GM18511 (cell line): ENCODE measurements at regions not wholly inside any gene's neighbourhood (a gene's known extent, or its start where the extent isn't known, plus 50 kb on each side); places are given as distances from the start of the nearest gene placed in this dataset.

Source experiments
- ATAC-seq: cut with Tn5 transposase; IDR thresholded peaks from one replicate; pipeline ENCODE4 v1.9.1; 2021; ENCODE audit warnings: mild to moderate bottlenecking, moderate library complexity; ENCODE audit not compliant: unreplicated experiment

DNA sequence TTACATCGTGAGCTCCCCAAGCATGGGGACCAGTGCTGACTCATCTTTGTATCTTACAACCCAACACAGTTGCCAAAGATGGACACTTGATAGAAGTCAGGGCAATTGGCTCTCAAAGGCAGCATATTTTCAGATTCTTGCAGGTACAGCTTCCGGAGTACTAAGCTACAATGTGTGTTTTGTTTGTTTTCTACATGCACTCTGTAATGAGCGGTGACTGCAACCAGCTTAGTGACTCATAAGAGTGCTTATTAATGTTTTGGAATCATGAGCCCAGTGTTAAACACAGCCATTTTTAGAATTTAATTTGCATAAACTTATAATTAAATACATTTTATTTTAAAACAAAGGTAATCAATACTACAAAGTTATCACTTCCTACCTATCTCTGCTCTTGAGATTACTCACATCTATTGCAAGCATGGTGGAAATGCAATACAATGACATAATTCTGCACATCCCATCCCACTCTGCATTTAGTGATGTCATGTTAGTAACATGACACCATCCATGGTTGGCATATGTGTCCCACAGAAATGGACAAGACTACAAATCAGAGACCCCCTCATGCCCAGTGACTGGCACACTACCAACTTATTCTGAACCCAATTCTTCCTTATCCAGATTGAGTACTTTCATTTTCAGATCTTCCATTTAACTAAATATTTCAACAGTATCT, 399.8 kb upstream of the ST6GAL2 start:
- no peak for ATAC-seq

DNA sequence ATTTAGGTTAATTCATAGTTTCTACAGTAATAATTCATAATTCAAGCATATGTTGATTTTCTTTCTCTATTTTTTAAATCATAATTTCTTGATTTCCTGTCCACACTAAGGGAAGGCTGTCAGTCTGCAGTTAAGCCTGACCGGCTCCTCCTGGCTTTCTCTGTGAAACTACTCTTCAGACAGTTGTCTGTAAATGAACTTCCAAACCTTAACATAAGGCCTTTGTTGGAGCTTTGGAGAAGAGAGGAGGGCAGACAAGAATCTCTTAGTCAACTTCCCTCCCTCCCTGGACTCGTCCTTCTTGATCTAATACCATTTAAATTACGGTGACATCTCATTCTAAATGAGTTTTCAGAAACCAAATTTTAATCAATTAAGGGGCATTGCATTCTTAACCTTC, 404.1 kb upstream of the ST6GAL2 start:
- ATAC-seq, result no peak

DNA sequence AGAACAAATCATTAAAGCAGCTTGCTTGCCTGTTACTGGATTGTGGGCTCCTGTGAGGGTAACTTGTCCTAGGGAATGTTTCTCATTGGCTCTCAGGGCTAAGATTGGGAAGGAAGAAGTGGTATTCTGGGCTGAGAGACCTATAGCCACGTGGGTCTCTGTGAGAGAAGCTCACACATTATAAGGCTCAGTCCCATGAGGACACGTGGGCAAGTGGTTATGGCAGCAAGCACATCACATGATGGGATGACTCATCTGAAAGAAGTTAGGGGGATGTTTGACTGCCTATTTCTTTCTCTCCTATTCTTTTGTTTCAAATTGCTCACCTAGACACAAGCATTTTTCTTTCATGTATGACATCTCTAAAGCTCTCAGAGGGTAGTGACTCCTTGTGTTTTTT, 418.0 kb upstream of the ST6GAL2 start:
- no peak for ATAC-seq

DNA sequence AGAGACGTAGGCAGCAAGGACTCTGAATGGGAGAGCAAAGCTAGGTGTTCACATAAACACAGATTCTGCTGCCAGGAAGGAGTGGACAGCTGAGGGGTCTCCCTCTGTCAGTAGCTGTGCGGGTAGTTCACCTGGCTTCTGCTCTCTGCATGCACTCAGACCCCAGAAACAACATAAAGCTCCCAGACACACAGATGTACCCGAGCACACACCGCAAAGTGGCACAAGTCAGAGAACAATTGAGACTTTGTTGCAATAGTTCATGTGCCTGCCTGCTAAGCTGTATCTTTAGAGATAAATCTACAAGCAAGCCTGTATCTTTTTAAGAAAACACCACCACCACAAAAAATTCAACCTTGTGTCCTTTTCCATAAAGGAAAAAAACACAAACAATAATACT, 420.0 kb upstream of the ST6GAL2 start:
- ATAC-seq, result no peak

DNA sequence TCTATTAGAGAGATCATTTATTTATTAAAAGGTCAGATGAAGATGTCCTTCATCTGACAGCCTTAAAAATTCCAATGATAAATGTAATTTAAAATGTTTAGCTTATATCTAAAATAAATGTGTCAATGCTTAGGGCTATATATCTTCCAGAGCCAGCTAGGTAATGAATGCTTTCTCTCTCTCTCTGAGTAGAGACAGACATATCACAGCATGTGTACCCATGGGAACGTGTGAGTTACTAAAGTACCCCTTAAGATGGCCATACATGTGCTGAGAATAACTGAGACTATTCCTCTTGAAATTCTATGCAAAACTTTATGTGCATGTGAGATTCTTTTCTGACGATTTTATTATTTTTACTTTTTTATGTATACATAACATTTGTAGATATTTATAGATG, 420.9 kb upstream of the ST6GAL2 start:
- no peak for ATAC-seq

DNA sequence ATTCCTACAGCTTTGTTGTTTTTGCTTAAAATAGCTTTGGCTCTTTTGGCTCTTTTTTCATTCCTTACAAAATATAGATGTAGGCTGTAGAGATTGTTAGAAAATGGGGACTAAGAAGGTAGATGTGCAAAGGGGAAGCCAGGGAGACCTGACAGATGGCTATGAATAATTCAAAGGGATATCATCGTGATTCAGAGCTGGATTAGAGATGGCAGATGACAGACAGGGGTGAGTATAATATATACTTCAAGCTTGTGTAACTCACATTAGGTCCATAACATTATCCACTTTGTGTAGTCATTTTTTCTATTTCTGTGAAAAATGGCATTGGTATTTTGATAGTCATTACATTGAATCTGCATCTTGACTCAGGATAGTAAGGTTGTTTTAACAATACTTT, 422.9 kb upstream of the ST6GAL2 start:
- ATAC-seq, result no peak

DNA sequence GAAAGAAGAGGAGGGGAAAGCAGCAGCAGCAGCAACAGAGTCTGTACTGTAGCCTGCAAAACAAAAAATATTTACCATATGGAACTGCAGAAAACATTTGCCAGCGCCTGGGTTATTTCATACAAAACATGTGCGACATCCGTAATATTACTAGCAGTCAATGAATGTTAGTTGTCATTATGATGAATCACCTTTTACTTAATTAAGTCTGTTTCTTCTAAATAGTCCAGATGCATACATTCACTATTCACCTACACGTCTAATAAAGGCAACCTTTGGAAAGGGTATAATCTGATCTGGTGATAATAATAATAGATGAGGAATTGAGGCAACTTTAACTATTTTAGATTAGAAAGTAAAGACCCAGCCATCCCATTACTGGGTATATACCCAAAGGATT, 426.3 kb upstream of the ST6GAL2 start:
- no peak for ATAC-seq

DNA sequence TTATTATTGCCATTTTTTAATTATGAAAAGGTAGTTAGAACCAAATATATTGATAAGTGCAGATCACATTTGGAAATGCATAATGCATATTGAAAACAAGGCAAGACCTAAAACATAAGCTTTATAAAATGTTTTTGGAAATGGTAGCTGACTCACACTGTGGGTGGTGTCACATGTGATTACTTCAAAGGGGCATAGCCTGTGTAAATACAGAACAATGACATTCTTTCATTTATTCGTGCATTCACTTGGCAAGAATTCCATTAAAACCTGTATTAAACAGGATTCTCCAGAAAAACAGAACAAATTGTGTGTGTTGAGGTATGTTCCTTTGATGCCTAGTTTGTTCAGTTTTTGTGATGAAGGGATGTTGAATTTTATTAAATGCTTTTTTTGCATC, 427.3 kb upstream of the ST6GAL2 start:
- ATAC-seq, result no peak

DNA sequence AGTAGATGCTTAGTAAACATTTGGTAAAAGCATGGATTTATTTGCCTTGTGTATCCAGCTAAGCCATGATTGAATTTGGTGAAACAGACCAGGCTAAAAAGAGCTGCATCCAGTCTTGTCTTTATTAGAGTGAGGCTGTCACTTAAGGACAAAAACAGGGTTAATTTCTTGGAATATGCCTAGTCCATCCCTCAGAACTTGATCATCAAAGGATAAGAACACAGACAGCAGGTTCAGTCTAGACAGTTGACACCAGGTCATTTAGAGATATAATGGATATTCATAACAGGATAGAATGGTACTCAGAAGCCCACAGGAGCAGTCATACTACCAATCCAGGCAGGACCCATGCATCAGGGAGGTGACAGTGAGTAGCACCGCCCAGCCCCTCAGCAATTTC, 434.9 kb upstream of the ST6GAL2 start:
- ATAC-seq, result no peak

DNA sequence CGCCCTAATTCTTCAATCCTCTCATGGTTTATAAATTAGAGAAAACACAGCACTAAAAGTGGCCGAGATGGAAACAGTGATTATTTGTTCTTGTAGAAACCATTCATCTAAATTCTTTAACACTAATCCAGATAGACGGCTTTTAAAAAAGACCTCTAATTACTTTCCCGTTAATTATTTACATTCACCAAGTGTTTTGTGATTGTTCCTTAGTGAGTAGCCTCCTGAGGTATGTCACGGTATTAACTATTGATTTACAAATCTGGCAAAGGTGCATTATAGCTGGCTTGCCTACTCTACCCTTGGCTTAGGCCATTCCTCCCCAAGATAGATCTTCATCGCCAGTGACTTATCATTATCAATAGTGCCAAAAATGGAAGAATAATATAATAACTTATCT, 436.4 kb upstream of the ST6GAL2 start:
- no peak for ATAC-seq

DNA sequence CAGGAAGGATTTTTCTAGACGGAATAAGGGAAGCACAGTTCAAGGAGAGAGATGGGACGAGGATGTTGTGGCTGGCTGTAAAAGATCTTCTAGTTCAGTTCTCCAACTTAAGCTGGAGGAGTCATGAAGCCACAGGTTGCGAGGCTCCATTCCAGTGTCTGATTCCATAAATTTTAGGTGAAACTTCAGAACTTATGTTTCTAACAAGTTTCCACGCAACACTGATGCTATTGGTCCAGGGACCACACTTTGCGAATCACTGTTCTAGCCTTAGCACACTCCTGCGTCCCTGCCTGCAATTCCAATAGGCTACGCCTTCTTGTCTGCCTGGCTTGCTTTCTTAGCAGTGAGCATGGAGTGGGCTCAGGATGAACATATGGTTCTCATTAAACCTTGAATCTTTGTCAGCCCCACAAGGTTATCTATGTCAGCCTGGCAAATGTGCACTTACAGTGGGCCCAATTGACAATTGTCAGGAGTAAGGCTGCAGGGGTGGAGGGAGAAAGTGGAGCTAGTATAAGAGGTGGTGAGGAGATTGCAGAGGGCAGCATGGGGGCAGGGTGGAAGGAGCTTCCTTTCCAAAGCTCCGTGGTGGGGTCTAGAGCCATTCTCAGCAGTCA, 438.1 kb upstream of the ST6GAL2 start:
- ATAC-seq, result no peak

DNA sequence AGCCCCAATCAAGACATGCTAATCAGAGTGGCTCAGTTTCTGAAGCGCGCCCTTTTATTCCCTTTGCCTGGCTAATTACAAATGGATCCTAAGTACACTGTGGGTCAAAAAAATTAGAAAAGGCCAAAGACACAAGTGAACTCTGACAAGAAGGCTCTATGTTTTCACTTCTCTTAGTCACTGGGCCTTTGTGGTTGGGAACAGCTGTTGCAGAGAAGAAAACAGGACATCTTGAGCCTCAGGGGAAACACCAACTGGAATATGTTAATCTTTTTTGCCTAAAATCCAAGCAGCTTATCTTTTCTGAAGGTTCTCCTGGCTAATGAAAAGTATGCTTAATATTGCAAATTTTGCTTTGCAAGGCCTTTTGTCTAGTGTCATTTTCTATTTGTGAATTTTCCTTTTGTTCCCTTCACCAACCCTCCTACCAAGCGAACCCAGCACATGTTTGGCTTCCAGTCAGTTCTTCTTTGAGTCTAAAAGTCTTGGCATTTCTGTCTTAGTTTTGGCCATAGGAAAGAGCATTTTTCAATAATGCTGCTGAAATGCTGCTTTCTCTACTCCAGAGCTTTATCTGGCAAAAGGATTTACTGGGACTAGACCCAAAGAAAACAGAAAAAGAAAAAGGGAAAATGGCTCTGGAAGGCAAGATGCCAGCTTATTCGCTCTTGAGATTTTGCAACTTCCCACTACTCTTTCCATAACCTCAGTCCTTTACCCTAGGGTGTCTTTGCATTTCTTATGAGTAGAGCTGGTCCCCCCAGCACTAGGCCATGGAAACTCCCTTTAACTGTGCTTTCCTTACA, 440.2 kb upstream of the ST6GAL2 start:
- ATAC-seq, result no peak

DNA sequence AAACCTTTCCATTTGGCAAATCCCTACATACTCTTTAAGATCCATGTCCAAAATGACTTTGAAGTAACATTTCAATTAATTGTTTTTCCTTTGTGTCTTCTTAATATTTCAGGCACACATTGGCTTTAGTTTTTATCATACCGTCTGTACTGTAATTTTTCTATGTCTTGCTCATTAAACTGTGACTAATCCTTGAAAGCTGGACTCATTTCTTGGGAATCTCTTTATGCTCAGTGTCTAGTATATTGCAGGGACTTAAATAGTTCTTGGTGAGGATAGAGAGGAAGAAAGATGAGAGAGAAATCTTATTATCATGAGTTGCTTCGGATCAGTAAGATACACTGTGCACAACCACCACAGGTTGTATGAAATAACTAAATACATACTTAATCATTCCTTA, 448.3 kb upstream of the ST6GAL2 start:
- no peak for ATAC-seq

DNA sequence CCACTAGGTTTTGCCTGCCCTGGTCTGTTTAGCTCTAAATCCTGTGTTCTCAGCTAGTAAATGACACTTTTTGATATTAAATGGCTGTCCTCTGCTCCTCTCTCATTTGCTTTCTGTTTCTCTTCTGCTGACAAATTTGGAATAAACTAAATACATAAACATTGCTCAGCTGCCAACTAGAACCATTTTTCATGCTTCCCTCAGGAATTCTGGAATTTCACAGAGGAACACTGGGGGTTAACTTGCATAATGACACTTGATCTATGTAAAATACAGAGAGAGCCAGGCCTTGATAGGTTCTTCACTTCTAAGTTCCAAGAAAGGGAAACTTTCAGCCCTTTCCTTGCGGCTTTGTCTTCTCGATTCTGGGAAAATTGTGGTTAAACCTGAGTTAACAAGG, 450.6 kb upstream of the ST6GAL2 start:
- no peak for ATAC-seq

DNA sequence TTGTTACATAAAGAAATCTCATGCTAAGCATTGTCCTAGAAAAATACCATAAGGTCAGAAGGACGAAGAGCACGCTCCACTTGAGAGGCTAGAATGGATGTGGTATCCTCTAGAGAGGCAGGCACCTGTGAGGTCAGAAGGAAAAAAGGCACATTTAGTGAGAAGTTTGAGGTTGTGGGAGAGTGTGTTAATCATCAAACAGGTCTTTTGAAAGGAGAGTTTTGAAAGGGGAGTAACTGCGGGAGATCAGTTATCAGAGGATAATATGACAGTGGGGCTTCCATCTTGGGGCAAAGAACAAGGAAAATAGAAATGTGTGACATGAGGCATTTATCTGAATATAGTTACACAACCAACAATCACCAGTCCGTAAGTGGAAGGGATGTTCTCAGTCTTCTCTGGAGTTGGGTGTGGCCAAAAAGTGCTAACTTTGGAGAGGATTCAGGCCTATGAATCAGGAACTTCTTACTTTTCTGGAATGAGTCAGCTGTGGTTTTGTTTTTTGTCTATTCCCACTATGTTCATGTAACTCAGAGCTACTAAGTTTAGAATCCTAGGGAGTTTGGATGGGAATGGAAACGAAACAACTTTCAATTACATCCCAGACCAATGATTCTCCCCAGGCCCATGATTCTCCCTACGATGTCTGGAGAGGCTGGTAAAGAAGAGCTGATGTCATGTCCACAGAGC, 451.4 kb upstream of the ST6GAL2 start:
- no peak for ATAC-seq

DNA sequence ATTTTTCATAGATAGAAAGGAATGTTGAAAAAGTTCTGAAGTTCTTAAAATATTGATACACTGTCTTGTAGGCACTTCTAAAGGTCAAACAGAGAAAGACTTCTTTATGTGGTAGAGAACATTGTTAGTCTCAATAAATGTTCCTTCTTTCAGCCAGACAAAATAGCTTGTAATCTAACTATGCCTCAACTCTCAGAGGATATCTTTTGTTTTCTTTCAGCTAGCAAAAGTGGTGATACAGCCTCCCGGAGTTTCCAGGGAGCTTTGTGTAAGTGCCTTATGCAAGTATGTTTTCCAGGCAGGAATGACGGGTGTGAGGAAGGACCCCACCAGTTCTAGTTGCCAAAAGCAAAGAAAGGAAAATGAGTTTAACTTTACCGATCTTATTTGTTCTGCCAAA, 452.1 kb upstream of the ST6GAL2 start:
- ATAC-seq, result no peak

DNA sequence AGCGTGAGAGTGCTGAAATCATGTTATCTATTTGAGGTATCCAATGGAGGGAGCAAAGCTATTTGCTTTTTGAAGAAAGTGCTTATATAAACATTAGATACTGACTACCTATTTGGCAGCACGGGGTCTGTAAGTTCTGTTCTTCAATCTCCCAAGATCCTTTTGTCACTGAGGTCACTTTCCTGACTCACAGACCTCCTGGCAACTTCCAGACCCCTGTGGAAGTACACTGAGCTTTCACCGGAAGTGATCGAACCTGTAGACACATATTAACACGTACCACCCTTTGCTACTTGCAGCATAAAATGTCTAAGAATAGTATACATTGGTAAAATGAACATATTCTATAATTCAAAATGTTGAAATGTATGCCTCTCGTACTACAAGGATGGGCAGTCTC, 452.6 kb upstream of the ST6GAL2 start:
- ATAC-seq, result no peak

DNA sequence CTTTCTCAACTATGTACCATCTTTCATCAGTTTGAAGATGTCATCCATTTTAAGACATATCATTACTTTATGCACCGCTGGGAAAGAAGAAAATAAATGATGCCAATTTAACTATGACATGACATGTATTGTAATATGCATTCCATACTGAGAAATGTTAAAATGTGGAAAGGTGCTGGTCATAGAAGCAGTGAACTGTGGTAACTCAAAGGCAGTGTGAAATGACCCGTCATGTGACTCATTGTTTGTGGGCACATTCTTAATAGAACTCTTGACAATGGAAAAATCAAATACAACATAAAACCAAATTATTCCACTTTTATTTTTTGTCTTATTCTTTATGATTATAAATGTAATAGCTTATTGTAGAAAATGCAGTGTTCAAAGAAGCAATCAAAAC, 455.0 kb upstream of the ST6GAL2 start:
- ATAC-seq, result no peak

DNA sequence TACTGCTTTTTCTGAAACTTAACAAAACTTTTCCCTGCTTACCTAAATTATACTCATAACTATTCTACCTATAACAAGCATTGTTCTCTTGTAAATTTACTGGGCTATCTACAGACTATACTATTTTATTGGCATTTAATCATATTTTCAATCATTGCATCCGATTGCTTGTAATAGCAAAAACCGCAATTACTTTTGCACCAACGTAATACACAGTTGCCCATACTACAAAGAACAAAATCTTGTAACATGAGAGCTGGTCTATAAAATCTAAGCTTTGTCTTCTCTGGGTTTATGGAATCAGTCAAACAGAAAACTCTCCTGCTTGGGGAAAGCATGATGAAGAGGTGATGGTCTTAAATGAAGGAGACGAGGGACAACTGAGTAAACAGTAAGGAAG, 463.4 kb upstream of the ST6GAL2 start:
- ATAC-seq, result no peak

DNA sequence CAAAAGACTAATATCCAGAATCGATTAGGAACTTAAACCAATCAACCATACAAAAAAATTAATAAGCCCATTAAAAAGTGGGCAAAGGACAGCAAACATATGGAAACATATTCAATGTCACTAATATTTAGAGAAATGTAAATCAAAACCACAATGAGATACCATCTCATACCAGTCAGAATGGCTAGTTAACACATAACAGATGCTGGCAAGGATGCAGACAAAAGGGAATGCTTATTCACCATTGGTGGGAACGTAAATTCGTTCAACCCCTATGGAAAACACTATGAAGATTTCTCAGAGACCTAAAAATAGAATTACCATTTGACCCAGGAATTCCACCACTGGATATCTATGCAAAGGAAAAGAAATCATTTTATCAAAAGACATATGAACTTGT, 468.2 kb upstream of the ST6GAL2 start:
- no peak for ATAC-seq

DNA sequence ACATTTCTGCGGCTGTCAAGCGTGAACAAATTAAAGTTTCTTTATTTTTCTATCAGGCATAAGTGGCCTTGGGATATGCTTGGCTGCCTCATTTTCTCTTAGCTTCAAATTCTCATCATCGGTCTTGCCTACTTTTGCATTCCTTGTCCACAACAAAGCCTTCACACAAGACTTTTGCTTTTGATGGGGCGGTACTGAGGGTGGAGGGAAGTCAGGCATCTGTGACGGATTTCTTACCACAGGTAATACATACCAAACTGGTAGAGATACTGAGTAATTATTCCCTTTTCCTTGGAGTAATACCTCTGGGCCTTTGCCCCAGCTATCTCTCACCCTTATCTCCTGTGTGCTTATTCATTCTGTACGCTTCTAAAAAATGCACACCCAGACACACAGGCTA, 468.3 kb upstream of the RGPD4 start:
- ATAC-seq, result no peak

DNA sequence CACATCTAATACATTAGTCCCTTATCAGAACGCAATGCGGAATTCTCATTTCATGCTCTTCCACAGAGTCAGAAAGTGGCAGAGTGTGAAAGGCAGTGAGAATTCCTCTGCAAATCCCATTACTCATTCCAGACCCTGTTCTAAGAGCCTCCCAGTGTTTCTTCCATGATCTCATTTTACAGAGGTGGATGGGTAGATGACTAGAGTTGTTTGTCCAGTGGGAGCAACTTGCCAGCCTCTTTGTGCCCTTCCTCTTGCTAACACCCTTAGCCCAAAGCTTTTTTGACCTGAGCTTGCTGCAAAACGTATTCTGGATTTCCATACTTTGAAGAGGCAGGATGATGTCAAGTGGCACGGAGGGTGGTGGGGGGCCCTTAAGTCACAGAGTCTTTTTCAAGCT, 467.7 kb upstream of the RGPD4 start:
- no peak for ATAC-seq
